Esophagus muscularis mucosa (tissue), 4 donors: ENCODE measurements at regions not wholly inside any gene's neighbourhood (a gene's known extent, or its start where the extent isn't known, plus 50 kb on each side); places are given as distances from the start of the nearest gene placed in this dataset.

Source experiments
- DNase-seq: peaks from one replicate; pipeline ENCODE4 v3.0.0-alpha.2; 2017; ENCODE audit errors: extremely low spot score
- H3K27ac ChIP-seq, 4 donors: fragments of 200-600 bp; sonication (generic); replicated peaks in 1 of 4; 1 replicate in 3 of 4; 2 replicates in 1 of 4; pipeline ENCODE4 v1.5.1; 2016 to 2019; ENCODE audit warnings: mild to moderate bottlenecking in 1 of 4
- H3K27me3 ChIP-seq, 4 donors: fragments of 200-600 bp; sonication (generic); one replicate each; pipeline versions ENCODE4 v1.5.1 to v1.6.0; 2016 to 2019
- H3K36me3 ChIP-seq, 4 donors: fragments of 200-600 bp; sonication (generic); one replicate each; pipeline ENCODE4 v1.5.1; 2016 to 2019
- H3K4me1 ChIP-seq, 4 donors: fragments of 200-600 bp; sonication (generic); one replicate each; pipeline ENCODE4 v1.5.1; 2016 to 2019
- H3K4me3 ChIP-seq, 4 donors: fragments of 200-600 bp; sonication (generic); 1 replicate in 2 of 4; 2 replicates in 2 of 4; pipeline ENCODE4 v1.5.1; 2016 to 2019; ENCODE audit warnings: mild to moderate bottlenecking in 4 of 4, moderate library complexity in 1 of 4
- H3K9me3 ChIP-seq, 4 donors: fragments of 200-600 bp; sonication (generic); 1 replicate in 3 of 4; 2 replicates in 1 of 4; pipeline ENCODE4 v1.5.1; 2016 to 2019
- CTCF ChIP-seq, 3 experiments: fragments of 200-600 bp in 2 of 3; fragments of 450-650 bp in 1 of 3; sonication (generic) in 2 of 3; IDR thresholded peaks; one replicate each; pipeline ENCODE4 v1.5.1; 2017 to 2019; ENCODE audit warnings: antibody characterized with exemption in 3 of 3, mild to moderate bottlenecking in 2 of 3, moderate library complexity in 1 of 3
- EP300 ChIP-seq: sonication (generic); formaldehyde crosslinking; IDR thresholded peaks from one replicate; pipeline ENCODE4 v1.6.1; 2017; ENCODE audit warnings: antibody characterized with exemption
- POLR2A ChIP-seq: fragments of 450-650 bp; IDR thresholded peaks from one replicate; pipeline ENCODE4 v1.6.1; 2017; ENCODE audit warnings: antibody characterized with exemption, moderate library complexity, mild to moderate bottlenecking, low read depth
- POLR2AphosphoS5 ChIP-seq, 2 donors: sonication (generic); formaldehyde crosslinking; IDR thresholded peaks; one replicate each; pipeline ENCODE4 v1.6.1; 2017; ENCODE audit warnings: antibody characterized with exemption in 2 of 2
- WGBS: methylation state at CpG from one replicate; pipeline ENCODE4 v1.1.5; 2018; 5-methylcytosine and 5-hydroxymethylcytosine counted together
- intact Hi-C: fragments of 100-400 bp; cut with DNase I; formaldehyde crosslinking; loops from one replicate; pipeline ENCODE4 v1.15.1; 2023

- Histone ChIP-seq H3K27ac (no peak overlapping the region), H3K9me3 (no peaks in the 10 kb centered on the region), H3K27me3 (peaks cover 0 to 19% (median 0%) of the 10 kb centered on the region in 4 donors), H3K4me1 (no peaks in the 10 kb centered on the region), H3K4me3 (no peak overlapping the region), H3K36me3 (no peaks in the 10 kb centered on the region)
- no peak for DNase-seq
- TF ChIP-seq EP300 (no peak), POLR2AphosphoS5 (IDR thresholded peaks at IDR 0.05) (no peak), POLR2A (no peak), CTCF (IDR thresholded peaks at IDR 0.05) (no peak)
- intact Hi-C loops, result no loop called here
- WGBS, result 78% methylated on average over 3 of the region's 3 CpGs
Measured at GRCh38 chr18:78739115-78739514, 240.5 kb upstream of the SALL3 start.

- no peak for TF ChIP-seq POLR2AphosphoS5 (IDR thresholded peaks at IDR 0.05)
- TF ChIP-seq POLR2A, result no peak
- no peak for TF ChIP-seq CTCF (IDR thresholded peaks at IDR 0.05)
- no peak for TF ChIP-seq EP300
- H3K27me3 ChIP-seq, result peaks cover 0 to 19% (median 0%) of the 10 kb centered on the region in 4 donors
- H3K4me3 ChIP-seq, result no peak overlapping the region
- WGBS, result 89% methylated on average over 16 of the region's 24 CpGs
- H3K27ac ChIP-seq, result no peak overlapping the region
- intact Hi-C loops, result no loop called here
- no peaks in the 10 kb centered on the region for H3K4me1 ChIP-seq
- H3K9me3 ChIP-seq, result no peaks in the 10 kb centered on the region
- no peaks in the 10 kb centered on the region for H3K36me3 ChIP-seq
- no peak for DNase-seq
Measured at GRCh38 chr18:78739882-78740677, 239.5 kb upstream of the SALL3 start.

GRCh38 chr18:78740876-78741275, 238.7 kb upstream of the SALL3 start:
- no peak overlapping the region for H3K4me3 ChIP-seq
- 60% methylated on average over 13 of the region's 13 CpGs for WGBS

GRCh38 chr18:78741381-78742217, 238.0 kb upstream of the SALL3 start:
- H3K4me1 ChIP-seq, result no peaks in the 10 kb centered on the region
- no peak overlapping the region for H3K4me3 ChIP-seq
- H3K9me3 ChIP-seq, result no peaks in the 10 kb centered on the region
- peaks cover 0 to 19% (median 0%) of the 10 kb centered on the region in 4 donors for H3K27me3 ChIP-seq
- no peaks in the 10 kb centered on the region for H3K36me3 ChIP-seq
- H3K27ac ChIP-seq, result no peak overlapping the region
- 90% methylated on average over 30 of the region's 30 CpGs for WGBS
- no peak for DNase-seq
- TF ChIP-seq POLR2A, result no peak
- TF ChIP-seq EP300, result no peak
- no peak for TF ChIP-seq POLR2AphosphoS5 (IDR thresholded peaks at IDR 0.05)
- intact Hi-C loops, result no loop called here

More at GRCh38 chr18:78740876-78741275, 238.7 kb upstream of the SALL3 start:
- Histone ChIP-seq H3K9me3 (no peaks in the 10 kb centered on the region), H3K27ac (no peak overlapping the region), H3K36me3 (no peaks in the 10 kb centered on the region), H3K27me3 (peaks cover 0 to 19% (median 0%) of the 10 kb centered on the region in 4 donors), H3K4me1 (no peaks in the 10 kb centered on the region)
- TF ChIP-seq CTCF (IDR thresholded peaks at IDR 0.05), result no peak
- TF ChIP-seq EP300, result no peak
- TF ChIP-seq POLR2AphosphoS5 (IDR thresholded peaks at IDR 0.05), result no peak
- intact Hi-C loops, result no loop called here
- no peak for DNase-seq

- H3K27ac ChIP-seq, result no peak overlapping the region
- no peaks in the 10 kb centered on the region for H3K9me3 ChIP-seq
- TF ChIP-seq CTCF (IDR thresholded peaks at IDR 0.05) (no peak), POLR2A (no peak), POLR2AphosphoS5 (IDR thresholded peaks at IDR 0.05) (no peak), EP300 (no peak)
- no peak overlapping the region for H3K4me3 ChIP-seq
- DNase-seq, result no peak
- intact Hi-C loops, result no loop called here
- WGBS, result 98% methylated on average over 5 of the region's 11 CpGs
- H3K36me3 ChIP-seq, result no peaks in the 10 kb centered on the region
- H3K27me3 ChIP-seq, result peaks cover 0 to 24% (median 0%) of the 10 kb centered on the region in 4 donors
- no peaks in the 10 kb centered on the region for H3K4me1 ChIP-seq
Measured at GRCh38 chr18:78742218-78742745, 237.3 kb upstream of the SALL3 start.
